NK-92 treated with Interleukin-12 subunit alpha and Interleukin-12 subunit beta, amount 100 ng/mL, for 24 hours (cell line): ENCODE measurements at regions not wholly inside any gene's neighbourhood (a gene's known extent, or its start where the extent isn't known, plus 50 kb on each side); places are given as distances from the start of the nearest gene placed in this dataset.

ENCODE experiments used
- DNase-seq: peaks from one replicate; lab custom pipeline; 2025; lab: John Stamatoyannopoulos, UW

GRCh38 chr2:219769090-219769910, 141.9 kb downstream of the SLC4A3 start:
- no peak for DNase-seq

DNA sequence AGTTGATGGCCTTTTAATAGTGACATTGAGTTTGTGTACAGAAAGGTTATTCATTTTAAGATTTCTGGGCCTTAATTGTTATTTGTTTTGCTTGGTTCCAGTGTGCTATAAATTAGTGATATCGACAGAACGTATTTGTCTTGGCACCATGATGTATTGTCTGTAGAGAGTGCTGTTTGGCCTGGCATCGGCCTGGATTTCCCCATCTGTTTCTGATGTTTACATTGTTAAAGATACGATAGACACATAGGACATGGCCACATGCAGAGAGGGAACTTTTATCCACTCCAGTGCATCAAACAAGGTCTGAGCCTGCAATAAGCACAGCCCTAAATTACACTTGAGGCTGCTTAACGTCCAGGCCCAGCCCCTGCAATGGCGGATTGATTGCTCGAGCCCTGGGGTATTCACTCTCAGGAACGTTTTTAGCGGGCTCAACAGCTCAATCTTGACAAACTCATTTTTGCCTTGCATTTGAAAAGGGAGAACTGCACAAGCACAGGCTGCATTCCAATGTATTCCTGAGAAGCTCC, 144.7 kb downstream of the SLC4A3 start:
- DNase-seq: no peak

GRCh38 chr2:219772697-219773096, 145.3 kb downstream of the SLC4A3 start:
- DNase-seq: no peak

DNA sequence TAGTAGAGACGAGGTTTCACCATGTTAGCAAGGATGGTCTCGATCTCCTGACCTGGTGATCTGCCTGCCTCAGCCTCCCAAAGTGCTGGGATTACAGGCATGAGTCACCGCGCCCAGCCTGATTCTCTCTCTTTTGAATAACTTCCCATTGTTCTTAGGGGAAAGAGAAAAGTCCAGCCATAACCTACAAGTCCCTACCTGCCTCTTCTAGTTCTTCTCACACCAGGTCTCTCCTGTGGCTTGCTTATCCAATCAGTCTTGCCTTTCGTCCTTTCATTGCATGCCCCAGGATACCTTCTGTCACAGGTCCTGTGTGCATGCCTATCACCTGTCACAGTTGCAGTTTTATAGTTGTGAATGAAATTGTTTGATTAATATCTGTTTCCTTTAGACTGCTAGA, 148.1 kb downstream of the SLC4A3 start:
- no peak for DNase-seq

DNA sequence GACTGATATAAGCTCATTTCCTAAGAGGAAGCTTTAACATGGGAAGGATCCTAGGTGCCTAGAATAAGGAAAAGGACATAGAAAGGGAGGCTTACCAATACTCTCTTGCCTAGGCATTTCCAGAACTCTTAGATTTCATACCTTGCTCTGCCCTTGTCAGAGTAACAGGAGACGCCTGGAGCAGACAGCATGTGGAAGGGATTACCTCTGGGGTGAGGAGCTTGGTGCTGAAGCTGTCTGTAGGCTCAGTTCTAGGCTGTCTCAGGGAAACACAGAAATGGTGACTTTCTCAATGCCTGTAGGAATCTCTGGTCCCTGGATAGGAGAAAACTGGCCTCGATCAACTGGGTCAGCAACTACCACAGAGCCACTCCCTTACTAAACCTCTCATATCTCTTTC, 150.0 kb downstream of the SLC4A3 start:
- no peak for DNase-seq

DNA sequence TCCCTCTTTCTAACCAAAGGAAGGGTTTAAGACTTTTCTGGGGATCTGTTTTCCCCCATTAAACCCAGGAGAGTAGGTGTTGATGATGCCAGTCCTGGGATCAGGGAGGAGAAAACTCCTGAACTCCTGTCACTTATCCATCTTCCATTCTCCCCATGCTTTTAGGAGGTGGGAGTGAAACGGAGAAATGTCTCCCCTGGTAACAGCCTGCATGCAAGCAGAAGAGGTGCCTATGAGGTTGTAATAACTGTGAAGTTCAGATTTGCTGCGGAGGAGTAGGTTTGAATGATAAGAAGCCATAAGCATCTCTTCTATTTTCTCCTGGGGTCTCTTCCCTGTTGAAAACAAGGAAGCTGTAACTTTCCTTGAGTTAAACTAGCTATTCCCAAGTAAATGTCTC, 150.8 kb downstream of the SLC4A3 start:
- DNase-seq: no peak

- DNase-seq: no peak
Observed at GRCh38 chr2:219782737-219783348, 155.4 kb downstream of the SLC4A3 start.

DNA sequence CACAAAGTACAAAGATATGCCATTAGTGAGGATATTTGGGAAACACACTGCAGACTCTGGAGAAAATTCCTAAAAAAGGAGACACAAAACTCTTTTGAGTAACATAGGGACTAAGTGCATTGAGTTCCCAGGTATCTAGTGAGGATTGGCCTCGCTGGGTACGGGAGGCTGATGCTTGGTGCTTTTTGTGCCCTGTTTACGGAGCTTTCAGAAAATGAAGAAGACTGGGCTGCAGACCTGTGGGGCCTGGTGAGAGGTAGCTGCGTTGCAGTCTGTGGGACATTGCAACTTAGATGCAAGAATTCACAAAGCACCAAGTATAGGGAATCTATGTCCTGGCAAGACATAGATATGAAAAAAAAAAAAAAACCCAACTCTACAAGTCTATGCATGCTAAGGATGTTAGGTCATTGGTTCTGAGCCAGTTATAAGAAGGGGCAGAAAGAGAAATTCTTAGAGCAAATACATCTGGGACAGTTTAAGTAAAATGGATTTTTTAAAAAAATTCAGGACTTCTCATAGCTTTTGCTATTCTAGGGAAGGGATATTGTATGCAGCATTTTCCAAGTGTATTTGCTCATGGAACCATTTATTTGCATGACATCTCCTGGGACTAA, 156.0 kb downstream of the SLC4A3 start:
- no peak for DNase-seq

GRCh38 chr2:219784178-219784577, 156.7 kb downstream of the SLC4A3 start:
- no peak for DNase-seq

- DNase-seq: no peak
Observed at GRCh38 chr2:219789476-219789875, 162.0 kb downstream of the SLC4A3 start.

- DNase-seq: no peak
Observed at GRCh38 chr2:219792446-219792845, 165.0 kb downstream of the SLC4A3 start.

DNA sequence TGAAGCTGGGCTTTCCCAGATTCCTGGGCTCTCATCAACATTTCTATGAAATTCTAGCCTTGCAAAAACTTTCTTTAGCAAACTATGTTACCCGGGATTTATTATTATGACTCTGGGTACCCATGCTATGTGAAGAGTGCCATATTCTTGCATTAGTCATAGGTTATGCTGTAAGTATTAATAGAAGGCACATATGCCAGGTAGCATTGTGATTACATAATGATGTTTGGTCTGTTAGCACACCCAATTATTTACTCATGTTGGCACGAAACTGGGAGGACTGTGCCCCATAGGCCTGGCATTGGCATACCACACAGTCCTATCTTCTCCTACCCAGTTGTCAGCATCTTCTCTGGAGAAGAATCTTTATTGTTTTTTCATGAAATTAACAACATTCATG, 171.0 kb downstream of the SLC4A3 start:
- DNase-seq: no peak

GRCh38 chr2:219803294-219803693, 175.9 kb downstream of the SLC4A3 start:
- DNase-seq: no peak

GRCh38 chr2:219810895-219811294, 183.5 kb downstream of the SLC4A3 start:
- no peak for DNase-seq

GRCh38 chr2:219812672-219813071, 185.2 kb downstream of the SLC4A3 start:
- no peak for DNase-seq

GRCh38 chr2:219820767-219821166, 193.3 kb downstream of the SLC4A3 start:
- no peak for DNase-seq

GRCh38 chr2:219823574-219823973, 196.1 kb downstream of the SLC4A3 start:
- DNase-seq: no peak

DNA sequence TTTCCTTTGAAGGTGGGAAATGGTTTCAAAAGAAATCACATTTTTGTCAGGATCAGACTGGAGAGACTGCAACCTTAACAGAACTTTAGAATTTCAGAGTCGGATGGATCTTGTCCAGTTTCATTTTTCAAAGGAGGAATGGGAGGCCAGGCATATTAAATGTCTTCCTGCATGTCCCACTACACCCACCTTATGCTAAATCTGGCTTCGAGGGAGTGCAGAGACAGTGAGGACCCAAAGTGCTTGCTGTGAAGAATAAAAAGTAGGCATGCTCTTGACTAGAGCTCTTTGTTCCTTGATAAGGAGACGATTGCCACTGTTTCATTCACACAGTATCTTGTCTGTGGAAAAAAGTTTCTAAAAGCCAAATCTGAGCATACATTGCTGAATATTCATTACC, 197.6 kb downstream of the SLC4A3 start:
- no peak for DNase-seq

- no peak for DNase-seq
Observed at GRCh38 chr2:219828127-219828526, 200.7 kb downstream of the SLC4A3 start.

DNA sequence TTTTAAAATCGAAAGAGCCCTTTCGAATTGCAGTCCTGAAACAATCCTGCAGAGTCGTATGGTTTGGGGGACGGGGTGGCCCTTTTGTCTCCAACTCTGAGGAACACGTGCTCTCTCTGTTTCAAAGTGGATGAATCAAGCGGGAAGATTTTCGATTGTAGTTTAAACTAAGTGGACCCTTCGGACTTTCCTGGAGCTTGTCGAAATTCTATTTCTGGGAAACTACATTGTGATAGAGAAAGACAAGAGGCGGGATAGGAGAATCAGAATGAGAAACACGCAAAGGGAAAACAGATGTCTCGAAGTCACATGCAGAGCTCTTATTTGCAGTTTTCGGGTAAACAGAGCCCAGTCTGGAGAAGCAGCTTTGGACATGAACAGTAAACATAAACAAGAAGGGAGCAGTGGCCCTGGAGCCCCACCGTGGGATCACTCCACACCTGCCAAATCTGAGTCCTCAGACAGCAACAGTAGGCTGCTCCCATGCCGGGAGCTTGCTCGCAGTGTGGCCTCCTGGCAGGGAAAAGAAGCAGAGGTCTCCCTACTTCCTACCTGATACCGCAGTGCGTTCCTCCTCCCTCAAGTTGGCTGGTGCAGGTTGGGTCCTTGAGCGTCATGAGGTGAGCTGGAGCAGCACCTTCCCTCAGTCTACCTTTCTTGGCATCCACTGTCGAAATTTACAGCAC, 202.4 kb downstream of the SLC4A3 start:
- DNase-seq: no peak

- no peak for DNase-seq
Observed at GRCh38 chr2:219830353-219830738, 202.9 kb downstream of the SLC4A3 start.

- no peak for DNase-seq
Observed at GRCh38 chr2:219831957-219832356, 204.5 kb downstream of the SLC4A3 start.
